ENCODE measurements at regions not wholly inside any gene's neighbourhood (a gene's known extent, or its start where the extent isn't known, plus 50 kb on each side); places are given as distances from the start of the nearest gene placed in this dataset.

DNA sequence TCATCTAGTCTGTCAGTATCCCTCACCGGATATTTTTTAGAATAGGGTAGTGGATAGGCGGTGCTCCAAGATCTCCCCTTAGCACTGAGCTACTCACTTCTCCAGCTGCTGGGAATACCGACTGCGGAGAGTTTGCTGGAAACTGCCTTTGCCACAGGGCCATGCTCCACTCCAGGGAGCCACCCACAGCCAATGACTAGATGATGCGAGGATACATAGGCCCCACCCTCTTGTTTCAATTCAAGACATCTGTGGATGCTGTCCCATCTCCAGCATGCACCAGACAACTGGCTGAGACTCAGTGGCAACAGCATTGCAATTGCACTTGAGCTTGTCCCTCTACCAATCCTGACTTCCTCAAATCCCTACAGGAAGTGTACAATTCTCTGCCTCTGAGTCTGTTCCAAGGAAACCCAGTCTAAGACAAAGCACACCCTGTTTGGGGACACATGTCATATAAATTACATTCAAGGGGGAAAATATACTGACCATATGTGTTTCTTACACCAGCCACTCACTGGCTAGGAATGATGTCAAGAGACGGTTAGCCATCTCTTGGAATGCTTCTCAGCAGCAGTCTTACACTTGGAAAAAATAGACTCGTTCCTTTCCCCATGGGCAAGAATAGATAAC is 312.6 kb upstream of the KIF2A start:
- DNase-seq (ENCODE audit: low read depth in 1 of 2, low spot score in 1 of 2) (no peak), ATAC-seq (no peak), FAIRE-seq (no peak)
- no peak for TF ChIP-seq RAD21 (conservative IDR thresholded peaks at IDR 0.05 in 1 of 2, IDR thresholded peaks at IDR 0.05 in 1 of 2)
- no peak for TF ChIP-seq EHMT2 (IDR thresholded peaks at IDR 0.05; ENCODE audit: low read depth)
- no peak for TF ChIP-seq JUNB (IDR thresholded peaks at IDR 0.05)
- TF ChIP-seq, protein P1, sequence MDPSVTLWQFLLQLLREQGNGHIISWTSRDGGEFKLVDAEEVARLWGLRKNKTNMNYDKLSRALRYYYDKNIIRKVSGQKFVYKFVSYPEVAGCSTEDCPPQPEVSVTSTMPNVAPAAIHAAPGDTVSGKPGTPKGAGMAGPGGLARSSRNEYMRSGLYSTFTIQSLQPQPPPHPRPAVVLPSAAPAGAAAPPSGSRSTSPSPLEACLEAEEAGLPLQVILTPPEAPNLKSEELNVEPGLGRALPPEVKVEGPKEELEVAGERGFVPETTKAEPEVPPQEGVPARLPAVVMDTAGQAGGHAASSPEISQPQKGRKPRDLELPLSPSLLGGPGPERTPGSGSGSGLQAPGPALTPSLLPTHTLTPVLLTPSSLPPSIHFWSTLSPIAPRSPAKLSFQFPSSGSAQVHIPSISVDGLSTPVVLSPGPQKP (IDR thresholded peaks at IDR 0.05; ENCODE audit: low read depth, low read length), result no peak
- TF ChIP-seq RNF2 (IDR thresholded peaks at IDR 0.05; ENCODE audit: borderline replicate concordance, low read depth), result no peak
- no peak for TF ChIP-seq TP53 (CRISPR knock-in tag; IDR thresholded peaks at IDR 0.05)
- no peak for TF ChIP-seq SMC3 (IDR thresholded peaks at IDR 0.05)
- TF ChIP-seq NFE2L2 (conservative IDR thresholded peaks at IDR 0.05; ENCODE audit: low read length), result no peak
- TF ChIP-seq, protein P2, sequence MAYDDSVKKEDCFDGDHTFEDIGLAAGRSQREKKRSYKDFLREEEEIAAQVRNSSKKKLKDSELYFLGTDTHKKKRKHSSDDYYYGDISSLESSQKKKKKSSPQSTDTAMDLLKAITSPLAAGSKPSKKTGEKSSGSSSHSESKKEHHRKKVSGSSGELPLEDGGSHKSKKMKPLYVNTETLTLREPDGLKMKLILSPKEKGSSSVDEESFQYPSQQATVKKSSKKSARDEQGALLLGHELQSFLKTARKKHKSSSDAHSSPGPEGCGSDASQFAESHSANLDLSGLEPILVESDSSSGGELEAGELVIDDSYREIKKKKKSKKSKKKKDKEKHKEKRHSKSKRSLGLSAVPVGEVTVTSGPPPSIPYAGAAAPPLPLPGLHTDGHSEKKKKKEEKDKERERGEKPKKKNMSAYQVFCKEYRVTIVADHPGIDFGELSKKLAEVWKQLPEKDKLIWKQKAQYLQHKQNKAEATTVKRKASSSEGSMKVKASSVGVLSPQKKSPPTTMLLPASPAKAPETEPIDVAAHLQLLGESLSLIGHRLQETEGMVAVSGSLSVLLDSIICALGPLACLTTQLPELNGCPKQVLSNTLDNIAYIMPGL (CRISPR knock-in tag; IDR thresholded peaks at IDR 0.05; ENCODE audit: borderline replicate concordance), result no peak
- Histone ChIP-seq H3K4me2 (no peak overlapping the region), H3K27ac (no peak overlapping the region), H3K4me3 (no peak overlapping the region), H3K9me3 (no peaks in the 10 kb centered on the region), H3K4me1 (no peaks in the 10 kb centered on the region)
- ChIA-PET CTCF (no interaction called here), POLR2A (no interaction called here)
- 46% methylated on average over 7 of the region's 7 CpGs for WGBS (ENCODE audit: missing lambda C conversion rate)

DNA sequence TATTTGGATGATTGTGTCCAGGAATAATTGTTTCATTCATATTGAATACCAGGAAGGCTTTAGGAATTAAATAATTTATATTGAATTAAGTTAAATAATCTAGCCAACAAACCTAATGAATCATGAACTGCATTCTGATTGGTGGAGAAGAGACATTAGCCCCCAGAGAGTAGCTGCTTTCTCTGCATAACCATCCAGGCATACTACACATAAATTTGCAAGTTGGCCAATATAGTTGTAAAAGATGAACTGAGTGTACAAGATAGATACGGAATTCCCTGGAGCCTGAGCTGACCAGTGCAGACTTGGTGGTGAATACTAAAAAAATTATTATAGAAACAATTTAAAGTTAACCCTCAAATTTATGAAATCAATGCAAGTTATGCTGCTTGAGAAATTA is 311.8 kb upstream of the KIF2A start:
- ATAC-seq, result no peak
- Histone ChIP-seq H3K27ac (no peak overlapping the region), H3K9me3 (no peaks in the 10 kb centered on the region), H3K4me2 (no peak overlapping the region), H3K4me3 (no peak overlapping the region), H3K4me1 (no peaks in the 10 kb centered on the region)
- ChIA-PET POLR2A (no interaction called here), CTCF (interaction anchor here (0.8 kb wide), 1 partner anchor 149 kb away, joined by 3 read pairs; no protein-coding TSS in a partner anchor)
- DNase-seq (ENCODE audit: low read depth in 1 of 2, low spot score in 1 of 2), result no peak
- no peak for FAIRE-seq
- 0% methylated on average over 1 of the region's 1 CpG for WGBS (ENCODE audit: missing lambda C conversion rate)
- TF ChIP-seq TP53 (CRISPR knock-in tag; IDR thresholded peaks at IDR 0.05) (no peak), MAFK (IDR thresholded peaks at IDR 0.05; ENCODE audit: partially characterized antibody) (no peak)
- TF ChIP-seq, protein P3, sequence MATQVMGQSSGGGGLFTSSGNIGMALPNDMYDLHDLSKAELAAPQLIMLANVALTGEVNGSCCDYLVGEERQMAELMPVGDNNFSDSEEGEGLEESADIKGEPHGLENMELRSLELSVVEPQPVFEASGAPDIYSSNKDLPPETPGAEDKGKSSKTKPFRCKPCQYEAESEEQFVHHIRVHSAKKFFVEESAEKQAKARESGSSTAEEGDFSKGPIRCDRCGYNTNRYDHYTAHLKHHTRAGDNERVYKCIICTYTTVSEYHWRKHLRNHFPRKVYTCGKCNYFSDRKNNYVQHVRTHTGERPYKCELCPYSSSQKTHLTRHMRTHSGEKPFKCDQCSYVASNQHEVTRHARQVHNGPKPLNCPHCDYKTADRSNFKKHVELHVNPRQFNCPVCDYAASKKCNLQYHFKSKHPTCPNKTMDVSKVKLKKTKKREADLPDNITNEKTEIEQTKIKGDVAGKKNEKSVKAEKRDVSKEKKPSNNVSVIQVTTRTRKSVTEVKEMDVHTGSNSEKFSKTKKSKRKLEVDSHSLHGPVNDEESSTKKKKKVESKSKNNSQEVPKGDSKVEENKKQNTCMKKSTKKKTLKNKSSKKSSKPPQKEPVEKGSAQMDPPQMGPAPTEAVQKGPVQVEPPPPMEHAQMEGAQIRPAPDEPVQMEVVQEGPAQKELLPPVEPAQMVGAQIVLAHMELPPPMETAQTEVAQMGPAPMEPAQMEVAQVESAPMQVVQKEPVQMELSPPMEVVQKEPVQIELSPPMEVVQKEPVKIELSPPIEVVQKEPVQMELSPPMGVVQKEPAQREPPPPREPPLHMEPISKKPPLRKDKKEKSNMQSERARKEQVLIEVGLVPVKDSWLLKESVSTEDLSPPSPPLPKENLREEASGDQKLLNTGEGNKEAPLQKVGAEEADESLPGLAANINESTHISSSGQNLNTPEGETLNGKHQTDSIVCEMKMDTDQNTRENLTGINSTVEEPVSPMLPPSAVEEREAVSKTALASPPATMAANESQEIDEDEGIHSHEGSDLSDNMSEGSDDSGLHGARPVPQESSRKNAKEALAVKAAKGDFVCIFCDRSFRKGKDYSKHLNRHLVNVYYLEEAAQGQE (IDR thresholded peaks at IDR 0.05), result no peak

DNA sequence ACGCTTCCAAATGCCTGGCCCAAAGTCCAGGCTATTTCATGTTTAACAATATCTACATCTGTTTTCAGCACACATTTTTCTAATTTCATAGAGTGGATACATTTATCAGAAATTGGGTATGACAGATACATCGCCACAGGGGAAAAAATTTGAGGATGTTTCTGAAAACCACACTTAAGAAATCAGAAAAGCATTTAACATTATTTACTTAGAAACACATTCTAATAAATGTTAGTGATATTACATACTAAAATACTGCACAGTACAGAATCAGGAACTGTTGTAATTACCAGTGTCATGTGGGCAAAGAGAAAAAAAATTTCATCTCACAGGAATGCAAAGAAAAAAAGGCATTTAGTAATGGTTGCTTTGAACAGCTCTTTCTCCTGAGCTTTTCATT is 310.5 kb upstream of the KIF2A start:
- DNase-seq (ENCODE audit: low read depth in 1 of 2, low spot score in 1 of 2) (no peak), ATAC-seq (no peak), FAIRE-seq (no peak)
- TF ChIP-seq NFE2L2 (conservative IDR thresholded peaks at IDR 0.05; ENCODE audit: low read length) (no peak), NPAS2 (CRISPR knock-in tag; IDR thresholded peaks at IDR 0.05; ENCODE audit: borderline replicate concordance) (no peak), EHMT2 (IDR thresholded peaks at IDR 0.05; ENCODE audit: low read depth) (no peak), NR3C1 (IDR thresholded peaks at IDR 0.05) (no peak), POLR2AphosphoS2 (conservative IDR thresholded peaks at IDR 0.05; ENCODE audit: low read length) (no peak), JUN (IDR thresholded peaks at IDR 0.05) (no peak), CHD4 (IDR thresholded peaks at IDR 0.05; ENCODE audit: borderline replicate concordance) (no peak), SREBF2 (IDR thresholded peaks at IDR 0.05) (no peak), RCOR1 (IDR thresholded peaks at IDR 0.05; ENCODE audit: low read depth, low read length) (no peak), EHF (CRISPR knock-in tag; IDR thresholded peaks at IDR 0.05) (no peak), FOXS1 (CRISPR knock-in tag; IDR thresholded peaks at IDR 0.05) (no peak), HOXA7 (CRISPR knock-in tag; IDR thresholded peaks at IDR 0.05) (no peak)
- TF ChIP-seq, protein P4, sequence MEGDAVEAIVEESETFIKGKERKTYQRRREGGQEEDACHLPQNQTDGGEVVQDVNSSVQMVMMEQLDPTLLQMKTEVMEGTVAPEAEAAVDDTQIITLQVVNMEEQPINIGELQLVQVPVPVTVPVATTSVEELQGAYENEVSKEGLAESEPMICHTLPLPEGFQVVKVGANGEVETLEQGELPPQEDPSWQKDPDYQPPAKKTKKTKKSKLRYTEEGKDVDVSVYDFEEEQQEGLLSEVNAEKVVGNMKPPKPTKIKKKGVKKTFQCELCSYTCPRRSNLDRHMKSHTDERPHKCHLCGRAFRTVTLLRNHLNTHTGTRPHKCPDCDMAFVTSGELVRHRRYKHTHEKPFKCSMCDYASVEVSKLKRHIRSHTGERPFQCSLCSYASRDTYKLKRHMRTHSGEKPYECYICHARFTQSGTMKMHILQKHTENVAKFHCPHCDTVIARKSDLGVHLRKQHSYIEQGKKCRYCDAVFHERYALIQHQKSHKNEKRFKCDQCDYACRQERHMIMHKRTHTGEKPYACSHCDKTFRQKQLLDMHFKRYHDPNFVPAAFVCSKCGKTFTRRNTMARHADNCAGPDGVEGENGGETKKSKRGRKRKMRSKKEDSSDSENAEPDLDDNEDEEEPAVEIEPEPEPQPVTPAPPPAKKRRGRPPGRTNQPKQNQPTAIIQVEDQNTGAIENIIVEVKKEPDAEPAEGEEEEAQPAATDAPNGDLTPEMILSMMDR (IDR thresholded peaks at IDR 0.05), result no peak
- TF ChIP-seq, protein P1 (IDR thresholded peaks at IDR 0.05; ENCODE audit: low read depth, low read length), result no peak
- Histone ChIP-seq H3K27ac (no peak overlapping the region), H3K4me1 (no peaks in the 10 kb centered on the region), H3K9me3 (0 out of 3 replicates have a peak, but pooled peaks cover 4% of the 10 kb centered on the region), H3K4me2 (no peak overlapping the region), H3K4me3 (no peak overlapping the region)
- WGBS (ENCODE audit: missing lambda C conversion rate), result 15% methylated on average over 2 of the region's 2 CpGs
- CTCF ChIA-PET, result no interaction called here
- POLR2A ChIA-PET, result no interaction called here
